ENCODE measurements at regions not wholly inside any gene's neighbourhood (a gene's known extent, or its start where the extent isn't known, plus 50 kb on each side); places are given as distances from the start of the nearest gene placed in this dataset.
"Not testable (repeated sequence)": the region's sequence is repeated elsewhere in the genome, so short reads cannot be mapped to it uniquely, and the experiment has no call there.

GRCh38 chr10:64786989-64787388 is 1265.8 kb downstream of the REEP3 start:
- in situ Hi-C loops (cut with HindIII; ENCODE audit: low pct_ligation_motif_present, low pct_unique_long_range_greater_than_20kb, low sequenced_read_pairs): no loop called here
- no peak for DNase-seq

DNA sequence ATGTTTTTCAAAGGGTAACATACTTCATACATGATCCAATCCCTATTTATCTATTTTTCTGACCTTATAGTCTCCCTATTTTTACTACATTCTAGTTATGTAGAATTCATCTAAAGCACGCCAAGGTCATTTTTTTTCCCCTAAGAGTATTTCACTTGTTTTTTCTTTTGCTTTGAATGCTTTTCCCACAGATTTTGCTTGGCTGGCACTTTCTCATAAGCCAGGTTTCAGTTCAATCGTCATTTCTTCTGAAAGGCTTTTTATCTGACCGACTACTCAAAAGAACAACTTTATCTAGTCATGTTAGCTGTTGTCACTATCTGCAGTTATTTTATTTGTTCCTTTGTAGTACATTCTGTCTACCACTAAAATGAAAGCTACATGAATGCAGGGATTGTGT is 1274.6 kb downstream of the REEP3 start:
- in situ Hi-C loops (cut with HindIII; ENCODE audit: low pct_ligation_motif_present, low pct_unique_long_range_greater_than_20kb, low sequenced_read_pairs): no loop called here
- DNase-seq: no peak

- in situ Hi-C loops (cut with HindIII; ENCODE audit: low pct_ligation_motif_present, low pct_unique_long_range_greater_than_20kb, low sequenced_read_pairs): no loop called here
- DNase-seq: no peak
These were observed 1277.1 kb downstream of the REEP3 start for GRCh38 chr10:64798297-64798696.

DNA sequence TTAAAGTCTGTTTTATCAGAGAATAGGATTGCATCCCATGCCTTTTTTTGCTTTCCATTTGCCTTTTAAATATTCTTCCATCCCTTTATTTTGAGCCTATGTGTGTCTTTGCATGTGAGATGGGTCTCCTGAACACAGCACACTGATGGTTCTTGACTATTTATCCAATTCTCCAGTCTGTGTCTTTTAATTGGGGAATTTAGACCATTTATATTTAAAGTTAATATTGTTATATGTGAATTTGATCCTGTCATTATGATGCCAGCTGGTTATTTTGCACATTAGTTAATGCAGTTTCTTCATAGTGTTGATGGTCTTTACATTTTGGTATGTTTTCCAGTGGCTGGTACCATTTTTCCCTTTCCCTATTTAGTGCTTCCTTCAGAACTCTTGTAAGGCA is 1287.0 kb downstream of the REEP3 start:
- in situ Hi-C loops (cut with HindIII; ENCODE audit: low pct_ligation_motif_present, low pct_unique_long_range_greater_than_20kb, low sequenced_read_pairs): not testable (repeated sequence)

DNA sequence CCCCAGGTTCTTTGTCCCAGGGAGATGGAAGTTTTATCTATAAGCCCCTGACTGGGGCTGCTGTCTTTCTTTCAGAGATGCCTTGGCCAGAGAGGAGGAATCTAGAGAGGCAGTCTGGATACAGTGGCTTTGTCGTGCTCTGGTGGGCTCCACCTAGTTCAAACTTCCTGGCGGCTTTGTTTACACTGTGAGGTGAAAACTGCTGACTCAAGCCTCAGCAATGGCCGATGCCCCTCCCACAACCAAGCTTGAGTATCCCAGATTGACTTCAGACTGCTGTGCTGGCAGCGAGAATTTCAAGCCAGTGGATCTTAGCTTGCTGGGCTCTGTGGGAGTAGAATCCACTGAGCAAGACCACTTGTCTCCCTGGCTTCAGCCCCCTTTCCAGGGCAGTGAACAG is 1288.8 kb downstream of the REEP3 start:
- peak; percentile 52 for DNase-seq
- in situ Hi-C loops (cut with HindIII; ENCODE audit: low pct_ligation_motif_present, low pct_unique_long_range_greater_than_20kb, low sequenced_read_pairs): not testable (repeated sequence)

More for the DNA sequence above, 1287.0 kb downstream of the REEP3 start:
- DNase-seq: not testable (repeated sequence)

DNA sequence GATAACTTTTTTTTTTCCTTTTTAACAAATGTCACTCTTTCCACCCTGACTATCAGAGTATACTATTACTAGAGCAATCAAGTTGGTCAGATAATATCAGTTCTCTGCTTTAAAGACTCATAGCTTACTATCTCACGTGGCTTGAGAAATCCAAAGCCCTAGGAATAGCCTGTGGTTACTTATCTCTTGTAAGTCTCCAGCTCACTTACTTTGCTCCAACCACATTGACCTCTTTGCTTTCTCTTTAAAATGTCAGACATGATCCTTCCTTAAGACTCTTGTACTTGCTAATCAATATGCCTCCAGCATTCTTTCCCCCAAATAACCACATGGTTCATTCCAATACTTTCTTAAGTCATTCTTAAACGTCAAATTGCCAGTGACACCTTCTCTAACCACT is 1292.2 kb downstream of the REEP3 start:
- in situ Hi-C loops (cut with HindIII; ENCODE audit: low pct_ligation_motif_present, low pct_unique_long_range_greater_than_20kb, low sequenced_read_pairs): no loop called here
- no peak for DNase-seq

DNA sequence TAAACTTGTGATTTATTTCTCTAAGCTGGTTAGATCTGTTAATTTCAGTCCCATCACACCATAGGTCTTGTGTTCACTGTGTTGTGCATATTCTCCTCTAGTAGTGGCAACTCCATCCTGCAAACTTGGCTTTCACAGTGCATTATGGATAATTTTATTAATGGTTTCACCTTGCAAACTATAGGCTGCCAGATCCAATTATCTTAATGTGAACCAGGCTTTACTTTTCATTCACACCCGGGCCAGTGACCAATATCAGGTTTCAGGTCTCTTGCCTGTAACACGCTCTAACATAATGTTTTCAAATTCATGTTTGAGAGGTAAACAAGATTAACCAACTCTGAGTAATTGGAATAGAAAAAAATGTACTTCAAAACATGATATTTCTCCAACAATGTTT is 1293.0 kb downstream of the REEP3 start:
- no peak for DNase-seq
- in situ Hi-C loops (cut with HindIII; ENCODE audit: low pct_ligation_motif_present, low pct_unique_long_range_greater_than_20kb, low sequenced_read_pairs): no loop called here

- in situ Hi-C loops (cut with HindIII; ENCODE audit: low pct_ligation_motif_present, low pct_unique_long_range_greater_than_20kb, low sequenced_read_pairs): no loop called here
- no peak for DNase-seq
These were observed 1308.7 kb downstream of the REEP3 start for GRCh38 chr10:64829888-64830412.

GRCh38 chr10:64830869-64831268 is 1309.7 kb downstream of the REEP3 start:
- DNase-seq: no peak
- in situ Hi-C loops (cut with HindIII; ENCODE audit: low pct_ligation_motif_present, low pct_unique_long_range_greater_than_20kb, low sequenced_read_pairs): no loop called here

DNA sequence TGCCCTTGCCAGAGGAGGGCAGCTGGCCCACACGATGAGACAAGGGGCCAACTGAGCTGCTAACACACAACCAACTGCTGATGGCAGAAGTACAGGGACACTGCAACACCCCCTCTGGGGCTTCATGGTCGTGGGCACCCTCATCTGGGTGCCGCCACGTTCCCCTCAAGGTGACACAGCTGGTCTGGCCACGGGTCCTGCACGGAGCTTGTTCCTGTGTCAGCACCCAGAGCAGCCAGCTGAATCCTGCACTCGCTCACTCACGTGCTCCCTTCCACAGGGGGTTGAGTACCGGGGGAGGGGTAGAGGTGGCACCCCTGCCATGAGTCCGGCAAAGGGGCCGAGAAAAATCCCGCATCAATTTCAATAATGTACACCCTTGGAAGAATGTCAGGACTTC is 1319.1 kb downstream of the REEP3 start:
- DNase-seq: no peak
- in situ Hi-C loops (cut with HindIII; ENCODE audit: low pct_ligation_motif_present, low pct_unique_long_range_greater_than_20kb, low sequenced_read_pairs): no loop called here

GRCh38 chr10:64846700-64847099 is 1325.5 kb downstream of the REEP3 start:
- in situ Hi-C loops (cut with HindIII; ENCODE audit: low pct_ligation_motif_present, low pct_unique_long_range_greater_than_20kb, low sequenced_read_pairs): no loop called here
- DNase-seq: no peak

DNA sequence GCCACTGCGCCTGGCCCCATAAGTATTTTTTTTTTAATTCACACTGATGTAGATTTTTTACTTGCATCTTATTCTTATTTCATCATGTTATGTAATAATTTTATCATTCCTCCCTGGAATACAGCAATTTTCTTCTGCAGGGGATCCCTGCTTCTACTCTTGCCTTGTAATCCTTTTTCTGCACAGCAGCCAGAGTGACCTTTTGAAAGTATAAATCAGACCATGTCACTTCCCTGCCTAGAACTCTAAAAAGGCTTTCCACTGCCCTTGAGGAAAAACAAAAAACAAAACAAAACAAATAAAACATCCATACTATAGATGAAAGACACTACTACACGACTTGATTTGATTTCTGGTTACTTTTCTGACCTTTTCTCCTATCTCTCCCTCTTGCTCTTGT is 1334.7 kb downstream of the REEP3 start:
- in situ Hi-C loops (cut with HindIII; ENCODE audit: low pct_ligation_motif_present, low pct_unique_long_range_greater_than_20kb, low sequenced_read_pairs): no loop called here
- DNase-seq: no peak

DNA sequence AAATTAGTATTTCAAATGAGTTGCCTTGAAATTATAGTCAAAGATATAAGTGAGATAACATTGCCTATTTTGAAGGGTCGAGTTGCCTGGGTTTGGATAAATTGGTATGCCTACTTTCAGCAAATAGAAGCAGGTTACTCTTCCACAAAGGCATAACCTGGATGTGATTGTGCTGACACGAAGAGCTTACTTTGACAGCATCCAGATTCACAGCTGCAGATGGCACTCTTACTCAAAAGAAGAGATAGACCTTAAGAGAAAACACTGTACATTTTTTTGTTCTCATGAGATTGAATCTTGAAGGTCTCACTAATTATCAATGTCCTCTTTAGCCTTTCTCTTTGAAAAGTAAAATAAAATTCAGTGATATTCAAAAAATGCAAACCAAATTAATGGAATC is 1338.7 kb downstream of the REEP3 start:
- in situ Hi-C loops (cut with HindIII; ENCODE audit: low pct_ligation_motif_present, low pct_unique_long_range_greater_than_20kb, low sequenced_read_pairs): no loop called here

DNA sequence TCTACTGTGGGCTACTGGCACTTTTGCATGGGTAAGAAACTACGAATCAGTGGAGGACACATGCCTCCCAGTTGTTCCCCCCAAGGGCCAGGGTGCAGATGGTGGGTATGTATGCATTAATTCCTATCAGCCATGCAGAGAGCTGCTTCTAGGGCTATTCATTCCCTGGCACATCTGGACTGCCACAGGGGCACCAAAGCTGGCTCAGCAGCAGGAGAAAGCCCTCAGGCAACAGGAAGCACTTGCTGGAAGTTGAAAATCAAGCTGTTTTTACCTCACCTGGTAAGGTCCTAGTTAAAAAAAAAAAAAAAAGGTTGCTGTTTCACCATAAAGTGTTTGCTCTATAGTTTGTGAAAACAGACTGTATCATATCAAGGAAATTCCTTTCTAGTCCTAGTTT is 1342.6 kb downstream of the REEP3 start:
- DNase-seq: no peak
- in situ Hi-C loops (cut with HindIII; ENCODE audit: low pct_ligation_motif_present, low pct_unique_long_range_greater_than_20kb, low sequenced_read_pairs): no loop called here

More for the DNA sequence above, 1338.7 kb downstream of the REEP3 start:
- DNase-seq: no peak

DNA sequence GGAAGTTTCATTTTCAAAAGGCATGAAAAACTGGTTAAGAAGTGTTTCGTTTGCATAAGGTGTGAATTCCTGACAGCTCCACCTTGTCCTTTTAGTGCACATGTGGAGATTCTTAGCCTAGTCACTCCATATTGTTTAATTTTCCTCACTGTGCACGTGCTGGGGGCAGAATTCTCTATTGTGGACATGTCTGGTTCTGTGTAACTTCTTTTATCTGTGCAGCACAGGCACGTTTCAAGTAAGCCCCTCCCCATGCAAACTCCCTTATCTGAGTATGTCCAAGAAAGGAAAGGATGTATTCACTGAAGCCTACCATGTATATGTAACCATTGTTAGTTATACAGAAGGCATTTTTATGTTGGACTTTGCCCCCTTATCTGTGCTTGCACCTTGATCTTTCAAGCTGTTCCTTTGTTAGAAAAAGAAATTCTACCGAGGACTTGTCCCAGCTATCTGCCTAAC is 1346.3 kb downstream of the REEP3 start:
- in situ Hi-C loops (cut with HindIII; ENCODE audit: low pct_ligation_motif_present, low pct_unique_long_range_greater_than_20kb, low sequenced_read_pairs): no loop called here
- DNase-seq: no peak

GRCh38 chr10:64873088-64873487 is 1351.9 kb downstream of the REEP3 start:
- DNase-seq: no peak
- in situ Hi-C loops (cut with HindIII; ENCODE audit: low pct_ligation_motif_present, low pct_unique_long_range_greater_than_20kb, low sequenced_read_pairs): no loop called here

DNA sequence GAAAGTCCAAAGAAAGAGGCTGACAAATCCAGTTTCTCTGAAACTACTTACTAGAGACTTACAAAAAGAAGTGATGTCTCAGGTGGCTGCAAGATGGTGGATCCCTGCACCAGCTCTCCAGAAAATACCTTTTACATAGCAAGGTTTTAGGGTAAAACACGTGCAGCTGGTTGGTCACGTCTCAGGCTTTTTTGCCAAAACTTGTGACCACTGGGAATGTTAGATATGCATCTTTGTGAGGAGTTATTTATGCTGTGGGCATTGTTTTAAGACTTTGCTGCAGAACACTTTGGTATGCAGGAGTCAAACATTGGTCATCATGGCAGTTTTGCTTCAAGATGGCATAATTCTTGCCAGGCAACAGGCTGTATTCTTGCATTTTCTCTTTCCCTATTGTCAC is 1352.8 kb downstream of the REEP3 start:
- no peak for DNase-seq
- in situ Hi-C loops (cut with HindIII; ENCODE audit: low pct_ligation_motif_present, low pct_unique_long_range_greater_than_20kb, low sequenced_read_pairs): no loop called here

DNA sequence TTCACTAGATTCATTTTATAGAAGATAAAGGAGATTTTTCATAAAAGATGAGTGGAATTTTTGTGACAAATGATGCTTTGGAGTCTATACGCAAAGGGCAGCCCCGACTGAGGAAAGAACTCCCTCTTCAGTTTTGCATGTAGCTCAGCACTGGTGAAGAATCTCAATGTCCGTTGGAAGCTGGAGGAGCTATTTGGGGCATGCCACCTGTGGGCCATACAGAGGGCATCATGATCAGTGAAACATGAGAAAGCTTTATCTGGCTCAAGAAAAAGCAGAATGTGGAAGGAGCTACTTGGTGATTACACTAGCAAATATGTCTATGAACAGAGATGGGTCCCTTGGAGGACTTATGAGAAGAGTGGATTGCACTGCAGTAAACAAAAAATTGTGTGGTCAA is 1359.3 kb downstream of the REEP3 start:
- in situ Hi-C loops (cut with HindIII; ENCODE audit: low pct_ligation_motif_present, low pct_unique_long_range_greater_than_20kb, low sequenced_read_pairs): no loop called here
- DNase-seq: no peak

DNA sequence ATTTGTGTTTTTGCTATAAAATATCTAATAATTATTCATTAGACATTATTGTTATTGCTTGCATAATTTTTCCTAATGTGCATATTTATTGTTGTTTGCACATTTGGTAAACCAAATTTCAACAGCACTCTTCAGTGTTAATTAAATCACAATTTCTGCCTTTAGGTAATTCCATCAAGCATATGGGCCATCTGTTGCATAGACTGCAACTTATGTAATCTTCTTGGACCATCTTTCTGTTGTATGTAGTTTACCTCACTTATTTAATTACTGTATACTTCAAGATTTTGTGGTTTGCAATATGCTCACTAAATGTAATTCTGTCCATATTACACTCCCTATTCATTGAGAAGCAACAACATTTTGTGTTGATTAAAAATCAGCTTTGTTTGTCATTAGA is 1360.1 kb downstream of the REEP3 start:
- in situ Hi-C loops (cut with HindIII; ENCODE audit: low pct_ligation_motif_present, low pct_unique_long_range_greater_than_20kb, low sequenced_read_pairs): no loop called here
- no peak for DNase-seq

- DNase-seq: no peak
- in situ Hi-C loops (cut with HindIII; ENCODE audit: low pct_ligation_motif_present, low pct_unique_long_range_greater_than_20kb, low sequenced_read_pairs): no loop called here
These were observed 1375.4 kb downstream of the REEP3 start for GRCh38 chr10:64896582-64896981.

DNA sequence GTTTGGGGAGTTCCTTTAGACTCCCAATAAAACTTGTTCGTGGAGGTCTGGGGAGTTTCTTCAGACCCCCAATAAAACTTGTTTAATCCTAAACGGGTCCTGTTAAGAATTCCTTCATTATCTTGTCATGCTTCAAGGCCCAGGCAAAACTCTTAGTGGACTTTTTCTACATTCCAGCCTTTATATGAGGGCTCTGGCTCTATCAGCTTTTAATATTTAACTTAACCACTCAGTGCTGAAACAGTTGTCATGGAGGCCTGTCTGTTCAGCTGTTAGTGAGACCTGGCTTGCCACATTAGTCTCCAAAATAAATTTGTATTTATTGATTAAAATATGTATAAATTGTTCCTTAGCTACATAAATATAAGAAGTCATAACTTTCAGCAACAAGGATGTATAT is 1385.1 kb downstream of the REEP3 start:
- peak; percentile 72 for DNase-seq
- in situ Hi-C loops (cut with HindIII; ENCODE audit: low pct_ligation_motif_present, low pct_unique_long_range_greater_than_20kb, low sequenced_read_pairs): not testable (repeated sequence)
